ENCODE measurements at regions not wholly inside any gene's neighbourhood (a gene's known extent, or its start where the extent isn't known, plus 50 kb on each side); places are given as distances from the start of the nearest gene placed in this dataset.

DNA sequence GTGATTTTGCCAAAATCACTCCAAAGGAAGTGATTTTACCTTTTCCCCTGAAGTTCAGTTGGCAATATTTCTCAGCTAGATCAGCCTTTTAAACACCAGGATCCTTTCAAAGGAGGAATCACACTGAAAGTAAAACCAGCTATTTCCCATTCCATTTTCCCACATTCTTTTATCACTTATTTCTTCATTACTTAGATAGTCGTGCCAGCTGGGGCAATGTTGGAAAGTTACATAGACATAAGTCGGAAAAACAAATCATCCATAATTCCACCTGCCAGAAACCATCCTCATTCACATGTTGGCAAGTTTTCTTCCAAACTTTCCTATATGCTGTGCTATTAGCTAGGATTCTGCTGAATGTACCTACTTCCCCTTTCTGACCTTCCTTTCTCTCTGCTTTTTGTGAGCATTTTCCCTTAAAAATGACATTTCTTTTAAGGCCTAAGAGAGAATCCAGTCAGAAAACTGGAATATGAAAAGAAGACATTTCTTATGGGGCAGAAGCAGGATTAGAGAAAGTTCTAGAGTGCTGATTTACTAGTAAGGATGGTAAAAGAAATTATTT lies 170.0 kb upstream of the STK17B start:
- Histone ChIP-seq H3K4me3 (ENCODE audit: insufficient read length, low read depth) (no peak overlapping the region), H3K36me3 (ENCODE audit: insufficient read depth, insufficient read length, low read length) (no peaks in the 10 kb centered on the region), H3K27me3 (ENCODE audit: insufficient read depth, insufficient read length) (no peaks in the 10 kb centered on the region), H3K4me1 (ENCODE audit: insufficient read depth, insufficient read length) (no peaks in the 10 kb centered on the region), H3K9ac (ENCODE audit: insufficient read length, low read depth) (no peak overlapping the region), H3K9me3 (ENCODE audit: insufficient read depth, low read length) (no peaks in the 10 kb centered on the region)
- no peak for DNase-seq (ENCODE audit: low read depth, low spot score)
- no peak for TF ChIP-seq SUZ12 (IDR thresholded peaks at IDR 0.05; ENCODE audit: extremely low read depth, insufficient read depth, insufficient read length)
- no peak for TF ChIP-seq YY1 (IDR thresholded peaks at IDR 0.05; ENCODE audit: insufficient read depth, insufficient read length)

DNA sequence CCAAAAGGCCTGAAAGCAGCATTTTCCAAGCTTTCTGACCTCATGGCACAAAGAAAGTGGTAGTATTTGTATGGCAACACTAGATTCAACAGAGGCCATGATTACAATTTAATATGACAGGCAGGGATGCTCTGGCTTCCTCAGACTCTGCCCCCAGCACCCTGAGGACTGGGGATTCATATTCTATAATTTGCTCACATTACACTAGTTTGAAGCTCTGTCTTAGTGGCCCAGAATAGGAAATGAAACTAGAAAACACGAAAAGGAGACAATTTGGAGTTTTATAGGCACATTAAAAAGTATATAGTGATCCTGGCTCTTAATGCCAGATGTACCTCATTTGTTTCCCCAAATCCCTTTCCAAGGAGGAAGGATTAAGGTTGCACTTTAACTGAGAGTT lies 173.0 kb upstream of the STK17B start:
- H3K36me3 ChIP-seq (ENCODE audit: insufficient read depth, insufficient read length, low read length): no peaks in the 10 kb centered on the region
- no peak for DNase-seq (ENCODE audit: low read depth, low spot score)
- no peaks in the 10 kb centered on the region for H3K9me3 ChIP-seq (ENCODE audit: insufficient read depth, low read length)
- no peak overlapping the region for H3K4me3 ChIP-seq (ENCODE audit: insufficient read length, low read depth)
- no peak overlapping the region for H3K9ac ChIP-seq (ENCODE audit: insufficient read length, low read depth)
- TF ChIP-seq SUZ12 (IDR thresholded peaks at IDR 0.05; ENCODE audit: extremely low read depth, insufficient read depth, insufficient read length): no peak
- no peak for TF ChIP-seq YY1 (IDR thresholded peaks at IDR 0.05; ENCODE audit: insufficient read depth, insufficient read length)
- no peak for TF ChIP-seq ZNF274 (IDR thresholded peaks at IDR 0.05; ENCODE audit: low read depth, low read length)
- no peaks in the 10 kb centered on the region for H3K27me3 ChIP-seq (ENCODE audit: insufficient read depth, insufficient read length)
- H3K4me1 ChIP-seq (ENCODE audit: insufficient read depth, insufficient read length): no peaks in the 10 kb centered on the region

DNA sequence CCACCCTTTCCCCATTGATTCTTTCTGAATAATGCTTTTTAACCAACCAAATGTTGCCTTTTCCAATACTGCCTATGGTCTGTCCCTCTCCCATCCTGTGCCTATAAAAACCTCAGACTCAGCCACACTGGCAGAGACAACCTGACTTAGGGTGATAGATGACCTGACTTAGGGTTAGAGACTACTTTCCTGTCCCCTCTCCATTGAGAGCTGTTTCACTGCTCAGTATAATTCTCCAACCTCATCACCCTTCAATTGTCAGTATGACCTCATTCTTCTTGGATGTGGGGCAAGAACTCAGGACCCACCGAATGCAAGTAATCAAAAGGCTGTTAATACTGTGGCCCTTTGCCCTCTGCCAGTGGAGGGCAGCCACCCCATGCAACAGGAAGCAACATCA lies 182.3 kb upstream of the STK17B start:
- no peak for DNase-seq (ENCODE audit: low read depth, low spot score)

DNA sequence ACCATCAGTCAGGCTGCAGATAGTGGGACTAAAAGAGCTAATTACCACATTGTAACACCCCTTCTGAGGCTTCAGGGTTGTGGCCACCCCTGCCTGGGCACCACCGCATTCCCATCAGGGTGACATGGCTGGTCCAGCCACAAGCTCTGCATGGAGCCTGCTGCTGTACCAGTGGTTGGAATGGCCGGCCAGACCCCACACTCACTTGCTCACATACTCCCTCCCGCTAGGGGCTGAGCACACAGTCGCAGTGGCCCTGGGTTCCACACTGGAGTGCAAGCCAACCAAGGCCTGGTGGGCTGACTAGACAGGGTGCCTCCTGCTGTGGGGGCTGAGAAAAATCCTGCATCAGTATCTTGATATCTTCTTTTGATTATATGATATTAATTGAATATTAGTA lies 182.8 kb upstream of the STK17B start:
- Histone ChIP-seq H3K27me3 (ENCODE audit: insufficient read depth, insufficient read length) (no peaks in the 10 kb centered on the region), H3K4me1 (ENCODE audit: insufficient read depth, insufficient read length) (no peaks in the 10 kb centered on the region), H3K9ac (ENCODE audit: insufficient read length, low read depth) (no peak overlapping the region), H3K4me3 (ENCODE audit: insufficient read length, low read depth) (no peak overlapping the region), H3K9me3 (ENCODE audit: insufficient read depth, low read length) (peaks cover 27% of the 10 kb centered on the region; the same call in 1 of the 2 replicates), H3K36me3 (ENCODE audit: insufficient read depth, insufficient read length, low read length) (no peaks in the 10 kb centered on the region)
- DNase-seq (ENCODE audit: low read depth, low spot score): no peak
- TF ChIP-seq SUZ12 (IDR thresholded peaks at IDR 0.05; ENCODE audit: extremely low read depth, insufficient read depth, insufficient read length) (no peak), YY1 (IDR thresholded peaks at IDR 0.05; ENCODE audit: insufficient read depth, insufficient read length) (no peak), ZNF274 (IDR thresholded peaks at IDR 0.05; ENCODE audit: low read depth, low read length) (no peak)

More for the DNA sequence above, 182.3 kb upstream of the STK17B start:
- no peaks in the 10 kb centered on the region for H3K36me3 ChIP-seq (ENCODE audit: insufficient read depth, insufficient read length, low read length)
- TF ChIP-seq YY1 (IDR thresholded peaks at IDR 0.05; ENCODE audit: insufficient read depth, insufficient read length) (no peak), SUZ12 (IDR thresholded peaks at IDR 0.05; ENCODE audit: extremely low read depth, insufficient read depth, insufficient read length) (no peak), ZNF274 (IDR thresholded peaks at IDR 0.05; ENCODE audit: low read depth, low read length) (no peak)
- no peaks in the 10 kb centered on the region for H3K27me3 ChIP-seq (ENCODE audit: insufficient read depth, insufficient read length)
- no peak overlapping the region for H3K9ac ChIP-seq (ENCODE audit: insufficient read length, low read depth)
- H3K9me3 ChIP-seq (ENCODE audit: insufficient read depth, low read length): peaks cover 27% of the 10 kb centered on the region; the same call in 1 of the 2 replicates
- no peak overlapping the region for H3K4me3 ChIP-seq (ENCODE audit: insufficient read length, low read depth)
- no peaks in the 10 kb centered on the region for H3K4me1 ChIP-seq (ENCODE audit: insufficient read depth, insufficient read length)

DNA sequence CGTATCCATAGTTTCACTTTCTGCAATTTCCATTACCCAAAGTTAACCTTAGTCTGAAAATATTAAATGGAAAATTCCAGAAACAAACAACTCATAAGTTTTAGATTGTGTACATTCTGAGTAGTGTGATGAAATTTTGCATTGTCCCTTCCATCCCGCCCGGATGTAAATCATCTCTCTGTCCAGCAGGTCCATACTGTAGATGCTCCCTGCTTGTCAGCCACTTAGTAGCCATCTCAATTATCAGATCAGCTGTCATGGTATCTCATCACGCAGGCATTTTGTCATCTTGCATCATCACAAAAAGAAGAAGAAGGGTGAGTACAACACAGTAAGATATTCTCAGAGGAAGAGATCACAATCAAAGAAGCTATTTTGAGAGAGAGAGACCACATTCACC lies 185.0 kb upstream of the STK17B start:
- Histone ChIP-seq H3K4me1 (ENCODE audit: insufficient read depth, insufficient read length) (no peaks in the 10 kb centered on the region), H3K27me3 (ENCODE audit: insufficient read depth, insufficient read length) (no peaks in the 10 kb centered on the region), H3K36me3 (ENCODE audit: insufficient read depth, insufficient read length, low read length) (no peaks in the 10 kb centered on the region), H3K9ac (ENCODE audit: insufficient read length, low read depth) (no peak overlapping the region), H3K9me3 (ENCODE audit: insufficient read depth, low read length) (peaks cover 27% of the 10 kb centered on the region; the same call in 1 of the 2 replicates), H3K4me3 (ENCODE audit: insufficient read length, low read depth) (no peak overlapping the region)
- TF ChIP-seq ZNF274 (IDR thresholded peaks at IDR 0.05; ENCODE audit: low read depth, low read length) (no peak), SUZ12 (IDR thresholded peaks at IDR 0.05; ENCODE audit: extremely low read depth, insufficient read depth, insufficient read length) (no peak), YY1 (IDR thresholded peaks at IDR 0.05; ENCODE audit: insufficient read depth, insufficient read length) (no peak)
- no peak for DNase-seq (ENCODE audit: low read depth, low spot score)

DNA sequence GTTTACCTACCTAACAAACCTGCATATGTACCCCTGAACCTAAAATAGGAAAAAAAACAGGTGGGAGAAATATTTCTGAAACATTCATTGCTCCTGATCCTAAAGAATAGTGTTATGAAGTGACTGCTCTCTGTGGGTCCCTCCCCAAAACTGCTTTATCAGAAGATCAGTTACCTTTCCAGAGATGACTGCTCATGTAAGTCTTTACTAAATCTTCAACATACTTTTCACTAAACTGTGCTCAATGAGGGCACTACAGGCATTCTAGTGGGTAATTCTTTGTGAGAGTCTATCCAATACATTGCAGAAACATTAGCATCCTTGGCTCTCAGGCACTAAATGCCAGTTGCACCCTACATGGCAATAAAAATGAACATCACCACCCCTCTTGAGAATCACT lies 189.3 kb upstream of the STK17B start:
- no peak for TF ChIP-seq SUZ12 (IDR thresholded peaks at IDR 0.05; ENCODE audit: extremely low read depth, insufficient read depth, insufficient read length)
- no peak for TF ChIP-seq ZNF274 (IDR thresholded peaks at IDR 0.05; ENCODE audit: low read depth, low read length)
- no peak for TF ChIP-seq YY1 (IDR thresholded peaks at IDR 0.05; ENCODE audit: insufficient read depth, insufficient read length)
- Histone ChIP-seq H3K9me3 (ENCODE audit: insufficient read depth, low read length) (no peaks in the 10 kb centered on the region), H3K9ac (ENCODE audit: insufficient read length, low read depth) (no peak overlapping the region), H3K4me3 (ENCODE audit: insufficient read length, low read depth) (no peak overlapping the region), H3K4me1 (ENCODE audit: insufficient read depth, insufficient read length) (no peaks in the 10 kb centered on the region), H3K27me3 (ENCODE audit: insufficient read depth, insufficient read length) (no peaks in the 10 kb centered on the region), H3K36me3 (ENCODE audit: insufficient read depth, insufficient read length, low read length) (no peaks in the 10 kb centered on the region)
- no peak for DNase-seq (ENCODE audit: low read depth, low spot score)

DNA sequence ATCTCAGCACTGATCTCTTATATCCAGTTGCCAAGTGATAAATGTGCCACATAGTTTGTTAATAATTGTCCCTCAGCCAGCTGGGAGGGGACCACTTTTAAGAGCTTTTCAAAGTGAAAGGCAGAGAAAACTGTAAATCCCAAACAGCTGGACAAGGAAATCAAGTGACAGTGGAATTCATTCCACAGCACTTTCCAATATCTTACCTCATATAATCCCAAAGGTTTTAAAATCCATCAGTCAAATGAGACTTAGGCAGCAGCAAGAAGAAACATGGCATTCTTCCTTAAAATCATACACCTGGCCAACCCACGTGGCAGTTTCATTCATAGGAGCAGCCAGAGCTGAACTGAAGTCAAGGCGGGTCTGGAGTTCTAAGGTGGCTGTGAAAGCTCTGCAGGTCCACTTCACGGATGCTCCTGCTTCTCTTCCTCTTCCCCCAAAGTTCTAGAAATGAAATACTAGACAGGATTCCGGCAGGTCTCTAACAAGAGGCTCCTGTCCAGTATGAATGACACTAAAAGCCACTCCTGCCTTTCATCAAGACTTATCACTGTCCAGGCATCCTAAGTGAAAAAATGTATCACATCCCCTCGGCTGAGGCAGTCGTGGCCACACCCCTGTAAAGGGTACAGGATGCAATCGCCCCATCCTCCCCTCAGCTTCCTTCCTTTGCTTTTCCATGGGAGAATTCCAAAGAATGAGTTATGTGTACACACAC lies 190.4 kb upstream of the STK17B start:
- Histone ChIP-seq H3K4me3 (ENCODE audit: insufficient read length, low read depth) (no peak overlapping the region), H3K9me3 (ENCODE audit: insufficient read depth, low read length) (no peaks in the 10 kb centered on the region)

More for the DNA sequence above, 190.4 kb upstream of the STK17B start:
- H3K9ac ChIP-seq (ENCODE audit: insufficient read length, low read depth): no peak overlapping the region
- no peaks in the 10 kb centered on the region for H3K36me3 ChIP-seq (ENCODE audit: insufficient read depth, insufficient read length, low read length)
- H3K27me3 ChIP-seq (ENCODE audit: insufficient read depth, insufficient read length): no peaks in the 10 kb centered on the region
- TF ChIP-seq ZNF274 (IDR thresholded peaks at IDR 0.05; ENCODE audit: low read depth, low read length): no peak
- no peak for TF ChIP-seq YY1 (IDR thresholded peaks at IDR 0.05; ENCODE audit: insufficient read depth, insufficient read length)
- TF ChIP-seq SUZ12 (IDR thresholded peaks at IDR 0.05; ENCODE audit: extremely low read depth, insufficient read depth, insufficient read length): no peak
- no peak for DNase-seq (ENCODE audit: low read depth, low spot score)
- H3K4me1 ChIP-seq (ENCODE audit: insufficient read depth, insufficient read length): no peaks in the 10 kb centered on the region
